ENCODE measurements at regions not wholly inside any gene's neighbourhood (a gene's known extent, or its start where the extent isn't known, plus 50 kb on each side); places are given as distances from the start of the nearest gene placed in this dataset.

- Histone ChIP-seq H3K27me3 (ENCODE audit: insufficient read depth, low read length, poor library complexity, severe bottlenecking) (no peaks in the 10 kb centered on the region), H3K36me3 (ENCODE audit: insufficient read depth, low read length) (no peaks in the 10 kb centered on the region), H3K9me3 (ENCODE audit: low read length) (no peaks in the 10 kb centered on the region), H3K4me3 (ENCODE audit: low read length) (no peak overlapping the region), H3K4me1 (ENCODE audit: insufficient read depth, low read length) (no peaks in the 10 kb centered on the region), H3K27ac (ENCODE audit: low read depth, low read length) (peak overlapping the region; percentile 36)
- Mint-ChIP-seq H3K4me3 (no peak overlapping the region), H3K4me1 (no peaks in the 10 kb centered on the region), H3K27me3 (peaks cover 0 to 8% of the 10 kb centered on the region in 2 donors), H3K27ac (peak overlapping the region in 1 of 8 donors; percentile 26), H3K9me3 (peaks cover 0 to 5% (median 0%) of the 10 kb centered on the region in 5 donors), H3K36me3 (no peaks in the 10 kb centered on the region)
- ChIA-PET POLR2A (no interaction called here), CTCF (no interaction called here)
- no peak for DNase-seq
These were observed 253.9 kb downstream of the EDEM1 start for GRCh38 chr3:5441401-5441800.

DNA sequence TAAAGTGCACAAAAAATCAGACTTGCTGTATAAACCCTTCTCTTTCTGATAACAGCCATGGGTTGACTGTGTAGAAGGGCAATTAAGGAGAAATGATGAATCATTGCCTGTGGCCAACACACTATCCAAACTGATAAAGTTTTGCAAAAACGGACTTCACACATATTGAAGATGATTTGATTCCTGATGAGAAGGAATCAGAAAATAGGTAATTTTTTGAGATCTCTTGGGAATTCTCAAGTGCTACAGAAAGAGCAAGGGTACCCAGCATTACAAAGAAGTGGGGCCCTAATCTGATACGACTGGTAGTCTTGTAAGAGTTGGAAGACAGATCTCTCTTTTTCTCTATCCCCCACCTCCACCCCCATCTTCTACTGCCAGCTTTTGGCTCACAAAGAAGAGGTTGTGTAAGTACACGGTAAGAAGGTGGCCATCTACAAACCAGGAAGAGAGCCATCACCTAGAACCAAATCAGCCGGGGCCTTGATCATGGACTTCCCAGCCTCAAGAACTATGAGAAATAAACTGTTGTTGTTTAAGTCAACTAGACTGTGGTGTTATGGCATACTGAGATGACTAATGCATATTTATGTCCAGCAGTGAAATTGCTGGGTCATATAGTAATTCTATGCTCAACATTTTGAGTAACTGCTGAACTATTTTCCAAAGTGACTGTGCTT is 254.7 kb downstream of the EDEM1 start:
- no peak overlapping the region for H3K4me3 ChIP-seq (ENCODE audit: low read length)
- H3K4me3 Mint-ChIP-seq: no peak overlapping the region
- H3K9me3 ChIP-seq (ENCODE audit: low read length): no peaks in the 10 kb centered on the region
- DNase-seq: no peak
- no peaks in the 10 kb centered on the region for H3K4me1 Mint-ChIP-seq
- no peaks in the 10 kb centered on the region for H3K27me3 ChIP-seq (ENCODE audit: insufficient read depth, low read length, poor library complexity, severe bottlenecking)
- no peaks in the 10 kb centered on the region for H3K36me3 Mint-ChIP-seq
- no peaks in the 10 kb centered on the region for H3K4me1 ChIP-seq (ENCODE audit: insufficient read depth, low read length)
- ChIA-PET POLR2A (no interaction called here), CTCF (no interaction called here)
- no peak overlapping the region for H3K27ac Mint-ChIP-seq
- H3K36me3 ChIP-seq (ENCODE audit: insufficient read depth, low read length): no peaks in the 10 kb centered on the region
- H3K9me3 Mint-ChIP-seq: peaks cover 0 to 5% (median 0%) of the 10 kb centered on the region in 5 donors
- peaks cover 0 to 8% of the 10 kb centered on the region in 2 donors for H3K27me3 Mint-ChIP-seq
- peak overlapping the region; percentile 11 for H3K27ac ChIP-seq (ENCODE audit: low read depth, low read length)

DNA sequence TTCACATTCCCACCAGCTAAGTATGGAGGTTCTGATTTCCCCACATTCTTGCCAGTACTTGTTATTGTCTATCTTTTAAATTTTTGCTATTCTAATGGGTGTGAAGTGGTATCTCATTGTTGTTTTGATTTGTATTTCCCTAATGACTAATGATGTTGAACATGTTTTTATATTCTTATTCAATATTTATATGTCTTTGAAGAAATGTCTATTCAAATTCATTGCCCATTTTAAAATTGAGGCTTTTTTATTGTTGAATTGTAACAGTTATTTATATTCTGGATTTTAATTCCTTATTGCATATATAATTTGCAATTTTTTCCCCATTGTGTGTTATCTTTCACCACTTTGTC is 255.3 kb downstream of the EDEM1 start:
- Histone ChIP-seq H3K4me3 (ENCODE audit: low read length) (no peak overlapping the region), H3K4me1 (ENCODE audit: insufficient read depth, low read length) (no peaks in the 10 kb centered on the region), H3K27ac (ENCODE audit: low read depth, low read length) (no peak overlapping the region), H3K9me3 (ENCODE audit: low read length) (no peaks in the 10 kb centered on the region), H3K27me3 (ENCODE audit: insufficient read depth, low read length, poor library complexity, severe bottlenecking) (no peaks in the 10 kb centered on the region), H3K36me3 (ENCODE audit: insufficient read depth, low read length) (no peaks in the 10 kb centered on the region)
- H3K9me3 Mint-ChIP-seq: peaks cover 0 to 5% (median 0%) of the 10 kb centered on the region in 5 donors
- H3K36me3 Mint-ChIP-seq: no peaks in the 10 kb centered on the region
- no peaks in the 10 kb centered on the region for H3K4me1 Mint-ChIP-seq
- ChIA-PET CTCF (no interaction called here), POLR2A (no interaction called here)
- H3K4me3 Mint-ChIP-seq: no peak overlapping the region
- no peak for DNase-seq
- H3K27me3 Mint-ChIP-seq: peaks cover 0 to 8% of the 10 kb centered on the region in 2 donors
- no peak overlapping the region for H3K27ac Mint-ChIP-seq

DNA sequence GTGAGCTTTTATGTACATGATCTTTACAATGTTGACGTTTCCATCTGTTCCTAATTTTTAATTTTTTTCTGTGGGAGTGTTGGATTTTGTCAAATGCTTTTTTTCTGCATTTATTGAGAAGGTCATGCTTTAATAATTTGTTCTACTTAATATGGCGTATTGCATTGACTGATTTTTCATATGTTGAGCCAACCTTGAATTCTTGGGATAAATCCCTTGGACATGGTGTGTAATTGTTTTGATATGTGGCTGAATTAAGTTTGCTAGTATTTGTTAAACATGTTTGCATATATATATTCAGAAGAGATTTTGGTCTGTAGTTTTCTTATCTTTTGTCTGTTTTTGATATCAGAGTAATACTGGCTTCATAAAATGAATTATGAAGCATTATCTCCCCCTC is 256.7 kb downstream of the EDEM1 start:
- CTCF ChIA-PET: no interaction called here
- H3K4me3 Mint-ChIP-seq: no peak overlapping the region

GRCh38 chr3:5445676-5446201 is 258.2 kb downstream of the EDEM1 start:
- H3K27ac ChIP-seq (ENCODE audit: low read depth, low read length): no peak overlapping the region
- no peaks in the 10 kb centered on the region for H3K4me1 ChIP-seq (ENCODE audit: insufficient read depth, low read length)
- no peak overlapping the region for H3K4me3 ChIP-seq (ENCODE audit: low read length)
- H3K4me1 Mint-ChIP-seq: no peaks in the 10 kb centered on the region
- CTCF ChIA-PET: no interaction called here
- no peak overlapping the region for H3K4me3 Mint-ChIP-seq
- no peaks in the 10 kb centered on the region for H3K36me3 ChIP-seq (ENCODE audit: insufficient read depth, low read length)
- H3K27me3 Mint-ChIP-seq: peaks cover 0 to 4% of the 10 kb centered on the region in 2 donors
- H3K27ac Mint-ChIP-seq: no peak overlapping the region
- H3K27me3 ChIP-seq (ENCODE audit: insufficient read depth, low read length, poor library complexity, severe bottlenecking): no peaks in the 10 kb centered on the region
- POLR2A ChIA-PET: no interaction called here
- H3K36me3 Mint-ChIP-seq: no peaks in the 10 kb centered on the region
- peaks cover 0 to 5% (median 1%) of the 10 kb centered on the region in 5 donors for H3K9me3 Mint-ChIP-seq
- H3K9me3 ChIP-seq (ENCODE audit: low read length): no peaks in the 10 kb centered on the region
- DNase-seq: no peak

More for the DNA sequence above, 256.7 kb downstream of the EDEM1 start:
- H3K27ac ChIP-seq (ENCODE audit: low read depth, low read length): no peak overlapping the region
- no peaks in the 10 kb centered on the region for H3K27me3 ChIP-seq (ENCODE audit: insufficient read depth, low read length, poor library complexity, severe bottlenecking)
- no peak overlapping the region for H3K27ac Mint-ChIP-seq
- H3K4me3 ChIP-seq (ENCODE audit: low read length): no peak overlapping the region
- H3K4me1 Mint-ChIP-seq: no peaks in the 10 kb centered on the region
- H3K4me1 ChIP-seq (ENCODE audit: insufficient read depth, low read length): no peaks in the 10 kb centered on the region
- no peaks in the 10 kb centered on the region for H3K36me3 ChIP-seq (ENCODE audit: insufficient read depth, low read length)
- H3K27me3 Mint-ChIP-seq: peaks cover 2 to 3% of the 10 kb centered on the region in 2 donors
- POLR2A ChIA-PET: no interaction called here
- DNase-seq: no peak
- no peaks in the 10 kb centered on the region for H3K9me3 ChIP-seq (ENCODE audit: low read length)
- peaks cover 0 to 5% (median 1%) of the 10 kb centered on the region in 5 donors for H3K9me3 Mint-ChIP-seq
- H3K36me3 Mint-ChIP-seq: no peaks in the 10 kb centered on the region

DNA sequence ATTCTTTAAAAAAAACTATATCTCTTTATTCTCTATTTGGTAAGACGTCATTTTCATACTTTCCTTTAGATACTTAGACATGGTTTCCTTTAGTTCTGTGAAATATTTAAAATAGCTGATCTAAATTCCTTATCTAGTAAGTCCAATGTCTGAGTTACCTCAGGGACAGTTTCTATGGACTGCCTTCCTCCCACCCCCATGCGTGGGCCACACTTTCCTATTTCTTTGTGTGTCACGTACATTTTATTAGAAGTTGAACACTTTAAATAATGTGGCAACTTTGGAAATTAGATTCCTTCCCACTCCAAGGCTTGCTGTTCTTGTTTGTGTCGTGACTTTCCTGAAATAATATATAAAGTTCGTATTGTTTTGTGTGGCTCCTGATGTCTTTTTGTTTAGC is 260.7 kb downstream of the EDEM1 start:
- no peak overlapping the region for H3K4me3 ChIP-seq (ENCODE audit: low read length)
- H3K27me3 ChIP-seq (ENCODE audit: insufficient read depth, low read length, poor library complexity, severe bottlenecking): no peaks in the 10 kb centered on the region
- H3K9me3 Mint-ChIP-seq: peaks cover 0 to 5% (median 1%) of the 10 kb centered on the region in 5 donors
- no peaks in the 10 kb centered on the region for H3K36me3 ChIP-seq (ENCODE audit: insufficient read depth, low read length)
- H3K4me1 Mint-ChIP-seq: no peaks in the 10 kb centered on the region
- H3K4me3 Mint-ChIP-seq: no peak overlapping the region
- H3K27me3 Mint-ChIP-seq: peaks cover 0 to 7% of the 10 kb centered on the region in 2 donors
- H3K27ac ChIP-seq (ENCODE audit: low read depth, low read length): no peak overlapping the region
- POLR2A ChIA-PET: no interaction called here
- no peaks in the 10 kb centered on the region for H3K9me3 ChIP-seq (ENCODE audit: low read length)
- CTCF ChIA-PET: no interaction called here
- H3K4me1 ChIP-seq (ENCODE audit: insufficient read depth, low read length): no peaks in the 10 kb centered on the region
- no peak overlapping the region for H3K27ac Mint-ChIP-seq
- no peak for DNase-seq
- H3K36me3 Mint-ChIP-seq: no peaks in the 10 kb centered on the region

GRCh38 chr3:5448816-5449215 is 261.3 kb downstream of the EDEM1 start:
- DNase-seq: no peak
- H3K9me3 Mint-ChIP-seq: peaks cover 0 to 5% (median 1%) of the 10 kb centered on the region in 5 donors
- H3K4me1 ChIP-seq (ENCODE audit: insufficient read depth, low read length): no peaks in the 10 kb centered on the region
- no peaks in the 10 kb centered on the region for H3K36me3 ChIP-seq (ENCODE audit: insufficient read depth, low read length)
- H3K4me3 ChIP-seq (ENCODE audit: low read length): no peak overlapping the region
- POLR2A ChIA-PET: no interaction called here
- no peaks in the 10 kb centered on the region for H3K36me3 Mint-ChIP-seq
- CTCF ChIA-PET: no interaction called here
- H3K27ac Mint-ChIP-seq: no peak overlapping the region
- no peak overlapping the region for H3K4me3 Mint-ChIP-seq
- H3K9me3 ChIP-seq (ENCODE audit: low read length): no peaks in the 10 kb centered on the region
- H3K4me1 Mint-ChIP-seq: no peaks in the 10 kb centered on the region
- H3K27me3 ChIP-seq (ENCODE audit: insufficient read depth, low read length, poor library complexity, severe bottlenecking): no peaks in the 10 kb centered on the region
- peaks cover 0 to 9% of the 10 kb centered on the region in 2 donors for H3K27me3 Mint-ChIP-seq
- H3K27ac ChIP-seq (ENCODE audit: low read depth, low read length): no peak overlapping the region

DNA sequence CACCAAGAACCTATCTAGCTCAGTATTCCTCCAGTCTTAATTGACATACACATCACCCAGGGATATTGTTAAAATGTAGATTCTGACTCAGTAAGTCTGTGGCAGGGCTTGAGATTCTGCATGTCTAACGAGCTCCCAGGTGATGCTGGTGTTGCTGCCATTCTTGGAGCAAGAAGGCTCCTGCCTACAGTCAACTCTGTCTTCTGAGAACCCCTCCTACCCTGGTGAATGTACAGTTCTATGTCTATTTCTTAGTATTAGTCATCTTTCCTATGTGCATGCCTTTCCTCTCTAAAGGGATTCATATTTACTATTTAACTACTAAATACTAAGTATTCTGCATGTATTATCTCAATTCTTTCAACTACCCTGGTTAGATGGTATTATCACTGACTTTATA is 268.7 kb downstream of the EDEM1 start:
- Mint-ChIP-seq H3K4me1 (no peaks in the 10 kb centered on the region), H3K27me3 (peaks cover 7 to 11% of the 10 kb centered on the region in 2 donors), H3K27ac (no peak overlapping the region), H3K9me3 (peaks cover 0 to 2% (median 0%) of the 10 kb centered on the region in 5 donors), H3K36me3 (no peaks in the 10 kb centered on the region), H3K4me3 (no peak overlapping the region)
- DNase-seq: no peak
- ChIA-PET CTCF (no interaction called here), POLR2A (no interaction called here)
- Histone ChIP-seq H3K4me3 (ENCODE audit: low read length) (no peak overlapping the region), H3K9me3 (ENCODE audit: low read length) (no peaks in the 10 kb centered on the region), H3K27me3 (ENCODE audit: insufficient read depth, low read length, poor library complexity, severe bottlenecking) (no peaks in the 10 kb centered on the region), H3K4me1 (ENCODE audit: insufficient read depth, low read length) (no peaks in the 10 kb centered on the region), H3K36me3 (ENCODE audit: insufficient read depth, low read length) (no peaks in the 10 kb centered on the region), H3K27ac (ENCODE audit: low read depth, low read length) (no peak overlapping the region)
